Uterus (tissue), 3 donors: ENCODE measurements at regions not wholly inside any gene's neighbourhood (a gene's known extent, or its start where the extent isn't known, plus 50 kb on each side); places are given as distances from the start of the nearest gene placed in this dataset.

Experiments used
- DNase-seq, 2 donors: peaks; one replicate each; pipeline ENCODE4 v3.0.0-alpha.2; 2019 to 2020
- H3K27ac ChIP-seq, 2 donors: fragments of 200-600 bp; sonication (generic); 1 replicate in 1 of 2; 2 replicates in 1 of 2; pipeline ENCODE4 v1.5.1; 2016 to 2018
- H3K27me3 ChIP-seq, 2 donors: fragments of 200-600 bp; sonication (generic); one replicate each; pipeline ENCODE4 v1.5.1; 2018 to 2019; ENCODE audit warnings: control low read depth in 1 of 2
- H3K36me3 ChIP-seq, 2 donors: fragments of 200-600 bp; sonication (generic); one replicate each; pipeline ENCODE4 v1.5.1; 2019; ENCODE audit warnings: control low read depth in 1 of 2
- H3K4me1 ChIP-seq, 2 donors: fragments of 200-600 bp; sonication (generic); one replicate each; pipeline ENCODE4 v1.5.1; 2018 to 2019; ENCODE audit warnings: control low read depth in 1 of 2
- H3K4me3 ChIP-seq, 2 donors: fragments of 200-600 bp; sonication (generic); 1 replicate in 1 of 2; 2 replicates in 1 of 2; pipeline ENCODE4 v1.5.1; 2018 to 2019; ENCODE audit warnings: mild to moderate bottlenecking in 1 of 2
- H3K9me3 ChIP-seq, 2 donors: fragments of 200-600 bp; sonication (generic); one replicate each; pipeline ENCODE4 v1.5.1; 2019; ENCODE audit warnings: control low read depth in 1 of 2
- POLR2A ChIP-seq, 2 donors: fragments of 450-650 bp; IDR thresholded peaks; one replicate each; pipeline ENCODE4 v1.6.1; 2016; ENCODE audit warnings: antibody characterized with exemption in 2 of 2, mild to moderate bottlenecking in 1 of 2, moderate library complexity in 1 of 2
- intact Hi-C: fragments of 100-400 bp; cut with DNase I; formaldehyde crosslinking; loops from one replicate; pipeline ENCODE4 v1.15.1; 2023; ENCODE audit warnings: low total_unique reads
- TF ChIP-seq, protein P1 (sequence below), 4 experiments: fragments of 200-600 bp in 2 of 4; fragments of 450-650 bp in 2 of 4; sonication (generic) in 2 of 4; IDR thresholded peaks; one replicate each; pipeline ENCODE4 v1.5.1; 2016 to 2019; ENCODE audit warnings: antibody characterized with exemption in 4 of 4, mild to moderate bottlenecking in 2 of 4, moderate library complexity in 1 of 4
- donor health status: DM: yes; HTN: yes; CAD: no.

DNA sequence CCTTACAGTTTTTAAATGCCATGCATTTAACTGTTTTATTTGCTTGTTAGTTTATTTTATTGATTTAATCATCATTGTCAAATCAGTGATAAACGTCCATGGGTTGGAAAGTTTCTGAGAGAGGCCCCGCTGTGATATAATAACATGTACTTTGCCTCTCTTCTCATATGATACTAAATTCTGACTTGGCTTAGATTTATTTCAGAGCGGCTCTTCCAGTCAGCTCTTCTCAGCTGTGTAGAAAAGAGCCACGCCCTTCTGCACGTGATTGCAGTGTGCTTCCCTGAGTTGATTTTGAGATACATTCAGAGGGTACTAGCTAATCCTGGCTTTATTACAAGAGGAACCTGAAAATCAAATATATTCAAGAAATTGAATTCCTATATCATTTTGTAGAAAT, 218.6 kb downstream of the KCNE4 start:
- H3K9me3 ChIP-seq: no peaks in the 10 kb centered on the region
- no peaks in the 10 kb centered on the region for H3K36me3 ChIP-seq
- TF ChIP-seq, protein P1, sequence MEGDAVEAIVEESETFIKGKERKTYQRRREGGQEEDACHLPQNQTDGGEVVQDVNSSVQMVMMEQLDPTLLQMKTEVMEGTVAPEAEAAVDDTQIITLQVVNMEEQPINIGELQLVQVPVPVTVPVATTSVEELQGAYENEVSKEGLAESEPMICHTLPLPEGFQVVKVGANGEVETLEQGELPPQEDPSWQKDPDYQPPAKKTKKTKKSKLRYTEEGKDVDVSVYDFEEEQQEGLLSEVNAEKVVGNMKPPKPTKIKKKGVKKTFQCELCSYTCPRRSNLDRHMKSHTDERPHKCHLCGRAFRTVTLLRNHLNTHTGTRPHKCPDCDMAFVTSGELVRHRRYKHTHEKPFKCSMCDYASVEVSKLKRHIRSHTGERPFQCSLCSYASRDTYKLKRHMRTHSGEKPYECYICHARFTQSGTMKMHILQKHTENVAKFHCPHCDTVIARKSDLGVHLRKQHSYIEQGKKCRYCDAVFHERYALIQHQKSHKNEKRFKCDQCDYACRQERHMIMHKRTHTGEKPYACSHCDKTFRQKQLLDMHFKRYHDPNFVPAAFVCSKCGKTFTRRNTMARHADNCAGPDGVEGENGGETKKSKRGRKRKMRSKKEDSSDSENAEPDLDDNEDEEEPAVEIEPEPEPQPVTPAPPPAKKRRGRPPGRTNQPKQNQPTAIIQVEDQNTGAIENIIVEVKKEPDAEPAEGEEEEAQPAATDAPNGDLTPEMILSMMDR (IDR thresholded peaks at IDR 0.05): no peak
- TF ChIP-seq POLR2A (IDR thresholded peaks at IDR 0.05): no peak
- no peak for DNase-seq
- no peaks in the 10 kb centered on the region for H3K27me3 ChIP-seq
- intact Hi-C loops: no loop called here
- no peak overlapping the region for H3K4me3 ChIP-seq
- no peaks in the 10 kb centered on the region for H3K4me1 ChIP-seq
- no peak overlapping the region for H3K27ac ChIP-seq

DNA sequence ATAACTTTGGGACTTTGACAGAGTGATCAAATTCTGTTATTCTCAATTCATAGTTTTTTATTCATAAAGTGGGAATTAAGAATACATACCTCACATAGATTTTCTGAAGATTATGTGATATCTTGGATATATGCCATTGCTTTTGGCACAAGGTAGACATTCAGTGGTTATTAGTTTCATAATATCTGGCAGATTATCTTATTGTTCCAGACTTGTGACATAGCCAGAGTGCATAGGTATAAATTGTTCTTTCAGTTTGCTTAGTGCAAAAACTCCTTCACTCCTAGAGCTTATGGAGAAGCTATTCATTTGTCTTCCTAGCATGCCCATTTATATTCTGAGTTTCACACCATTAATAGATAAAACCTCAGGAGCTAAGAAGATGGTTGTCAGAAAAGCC, 222.0 kb downstream of the KCNE4 start:
- no peak for TF ChIP-seq POLR2A (IDR thresholded peaks at IDR 0.05)
- TF ChIP-seq, protein P1 (IDR thresholded peaks at IDR 0.05): no peak
- H3K27me3 ChIP-seq: no peaks in the 10 kb centered on the region

DNA sequence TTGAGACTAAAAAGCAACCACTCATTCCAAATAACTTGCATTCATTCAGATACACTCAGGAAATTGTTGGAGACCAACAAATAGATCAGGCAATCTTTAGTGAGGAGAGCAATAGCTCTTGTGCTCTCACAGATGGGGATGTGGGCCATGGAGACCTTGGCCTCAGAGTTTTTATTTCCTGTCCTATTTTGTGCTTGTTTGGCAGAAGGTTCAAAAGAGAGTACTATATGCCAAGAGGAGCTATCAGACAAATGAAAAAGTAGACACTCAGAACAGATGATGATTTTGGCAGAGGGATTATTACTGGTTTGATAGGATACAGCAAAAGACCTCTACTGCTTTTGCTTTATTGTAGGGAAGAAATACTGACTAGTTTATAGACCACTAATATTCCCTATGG, 230.2 kb downstream of the KCNE4 start:
- H3K9me3 ChIP-seq: no peaks in the 10 kb centered on the region
- H3K36me3 ChIP-seq: no peaks in the 10 kb centered on the region
- intact Hi-C loops: no loop called here

More for the DNA sequence above, 222.0 kb downstream of the KCNE4 start:
- no peak for DNase-seq
- intact Hi-C loops: no loop called here
- Histone ChIP-seq H3K27ac (no peak overlapping the region), H3K4me3 (no peak overlapping the region), H3K4me1 (no peaks in the 10 kb centered on the region), H3K9me3 (no peaks in the 10 kb centered on the region), H3K36me3 (no peaks in the 10 kb centered on the region)

DNA sequence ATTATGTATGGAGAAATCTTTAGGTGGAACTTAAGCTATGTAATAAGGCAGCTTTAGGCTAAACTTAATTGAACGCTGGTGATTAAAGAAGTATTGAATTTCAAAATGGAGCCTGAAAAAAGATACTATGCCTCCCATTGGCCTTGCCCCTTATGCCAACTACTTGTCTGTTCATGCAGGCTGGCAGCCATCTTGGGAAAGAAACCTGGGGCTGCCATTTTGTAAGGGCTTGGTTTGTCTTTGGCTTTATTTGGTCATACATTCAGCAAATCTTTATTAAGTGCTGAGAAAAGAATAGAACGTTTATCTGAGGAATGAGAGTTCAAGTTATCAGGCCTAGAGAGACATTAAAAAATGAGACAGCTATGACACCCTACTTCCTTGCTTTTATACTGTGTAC, 231.3 kb downstream of the KCNE4 start:
- intact Hi-C loops: no loop called here
- H3K27ac ChIP-seq: no peak overlapping the region
- TF ChIP-seq, protein P1 (IDR thresholded peaks at IDR 0.05): no peak
- TF ChIP-seq POLR2A (IDR thresholded peaks at IDR 0.05): no peak
- H3K27me3 ChIP-seq: no peaks in the 10 kb centered on the region
- no peaks in the 10 kb centered on the region for H3K9me3 ChIP-seq
- no peak for DNase-seq
- no peaks in the 10 kb centered on the region for H3K4me1 ChIP-seq
- no peaks in the 10 kb centered on the region for H3K36me3 ChIP-seq
- no peak overlapping the region for H3K4me3 ChIP-seq

More for the DNA sequence above, 230.2 kb downstream of the KCNE4 start:
- no peak overlapping the region for H3K4me3 ChIP-seq
- no peaks in the 10 kb centered on the region for H3K4me1 ChIP-seq
- H3K27ac ChIP-seq: no peak overlapping the region
- DNase-seq: no peak
- no peaks in the 10 kb centered on the region for H3K27me3 ChIP-seq
- TF ChIP-seq POLR2A (IDR thresholded peaks at IDR 0.05): no peak

DNA sequence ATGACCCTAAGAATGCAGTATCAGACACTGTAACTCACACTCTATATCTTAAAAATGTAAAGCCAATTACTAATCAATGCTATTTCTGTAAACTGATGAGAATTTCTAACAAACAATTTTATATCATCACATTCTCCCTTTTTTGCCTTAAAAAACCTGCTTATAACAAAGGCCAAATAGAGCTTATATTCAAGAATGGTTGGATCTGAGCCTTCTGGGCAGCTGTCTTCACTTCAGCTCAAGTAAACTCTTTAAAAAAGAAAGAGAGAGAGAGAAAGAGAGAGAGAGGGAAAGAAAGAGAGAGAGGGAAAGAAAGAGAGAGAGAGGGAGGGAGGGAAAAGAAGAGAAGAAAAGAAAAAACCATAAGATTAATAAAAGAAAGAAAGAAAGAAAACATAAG, 231.8 kb downstream of the KCNE4 start:
- DNase-seq: no peak
- intact Hi-C loops: no loop called here
- Histone ChIP-seq H3K36me3 (no peaks in the 10 kb centered on the region), H3K4me1 (no peaks in the 10 kb centered on the region), H3K4me3 (no peak overlapping the region), H3K27me3 (no peaks in the 10 kb centered on the region), H3K9me3 (no peaks in the 10 kb centered on the region), H3K27ac (no peak overlapping the region)
- TF ChIP-seq, protein P1 (IDR thresholded peaks at IDR 0.05): no peak
- TF ChIP-seq POLR2A (IDR thresholded peaks at IDR 0.05): no peak
